Superior temporal gyrus (tissue), 1 donor: ENCODE measurements at regions not wholly inside any gene's neighbourhood (a gene's known extent, or its start where the extent isn't known, plus 50 kb on each side); places are given as distances from the start of the nearest gene placed in this dataset.

Experiments used
- DNase-seq: peaks from one replicate; pipeline ENCODE4 v3.0.0-alpha.2; 2016; ENCODE audit errors: extremely low spot score

DNA sequence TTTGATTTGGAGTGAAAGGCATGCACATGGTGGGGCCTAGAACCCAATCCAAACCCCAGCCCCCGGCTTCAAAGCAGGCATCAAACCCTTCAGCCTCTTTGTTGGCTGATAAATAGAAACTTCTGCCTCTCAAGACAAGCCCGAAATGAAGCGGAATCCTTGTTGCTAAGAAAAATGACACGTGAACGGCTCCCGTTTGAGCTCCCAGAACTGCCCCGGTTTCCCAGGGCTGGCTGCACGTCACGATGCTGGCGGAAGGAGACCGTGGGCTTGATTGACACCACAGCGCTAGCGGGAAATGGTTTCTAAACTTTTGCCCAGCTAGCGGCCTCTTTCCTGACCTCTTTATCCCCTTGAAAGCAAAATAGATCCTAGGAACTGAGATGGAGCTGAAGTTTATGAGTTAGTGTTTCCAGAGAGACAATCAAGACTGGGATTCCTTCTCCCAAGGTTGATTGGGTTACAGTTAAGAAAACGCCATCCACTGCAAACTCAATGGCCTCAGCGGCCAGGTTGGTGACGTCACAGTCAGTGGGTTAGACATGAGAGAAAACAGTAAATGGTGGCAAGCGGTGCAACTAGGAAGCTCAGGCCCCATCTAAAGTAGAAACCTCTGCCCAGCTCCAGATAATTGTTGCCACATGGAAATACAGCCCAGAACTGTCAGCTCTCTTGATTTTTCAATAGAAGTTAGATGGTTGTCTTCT is 117.0 kb downstream of the ANKRD60 start:
- DNase-seq = no peak

DNA sequence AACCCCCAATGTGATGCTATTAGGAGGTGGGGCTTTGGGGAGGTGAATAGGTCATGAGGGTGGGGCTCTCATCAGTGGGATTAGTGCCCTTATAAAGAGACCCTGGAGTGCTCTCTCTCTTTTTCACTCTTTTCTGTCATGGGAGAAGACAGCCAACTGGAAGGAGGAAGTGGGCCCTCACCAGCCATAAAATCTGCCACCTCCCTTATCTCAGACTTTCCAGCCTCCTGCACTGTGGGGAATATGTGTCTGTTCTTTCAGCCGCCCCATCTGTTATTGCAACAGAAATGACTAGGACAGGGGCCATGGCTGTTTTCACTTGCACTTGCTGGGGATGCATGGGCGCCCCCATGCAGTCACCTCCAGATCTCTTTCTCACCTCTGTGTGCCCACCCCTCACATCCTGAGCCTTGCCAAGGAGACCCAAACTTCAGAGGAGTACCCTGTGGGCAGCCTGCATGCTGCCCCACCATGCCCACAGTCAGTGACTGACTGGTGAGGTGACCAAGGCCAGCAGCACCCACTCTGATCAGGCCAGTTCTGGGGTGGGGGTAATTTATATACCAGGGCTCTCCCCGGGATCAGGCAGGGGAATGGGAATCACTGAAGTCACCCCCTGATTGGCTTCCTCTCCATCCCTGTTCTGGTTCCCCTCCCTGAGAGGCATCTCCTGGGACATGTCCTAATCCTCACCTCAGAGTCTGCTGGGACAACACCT is 118.4 kb downstream of the ANKRD60 start:
- no peak for DNase-seq

DNA sequence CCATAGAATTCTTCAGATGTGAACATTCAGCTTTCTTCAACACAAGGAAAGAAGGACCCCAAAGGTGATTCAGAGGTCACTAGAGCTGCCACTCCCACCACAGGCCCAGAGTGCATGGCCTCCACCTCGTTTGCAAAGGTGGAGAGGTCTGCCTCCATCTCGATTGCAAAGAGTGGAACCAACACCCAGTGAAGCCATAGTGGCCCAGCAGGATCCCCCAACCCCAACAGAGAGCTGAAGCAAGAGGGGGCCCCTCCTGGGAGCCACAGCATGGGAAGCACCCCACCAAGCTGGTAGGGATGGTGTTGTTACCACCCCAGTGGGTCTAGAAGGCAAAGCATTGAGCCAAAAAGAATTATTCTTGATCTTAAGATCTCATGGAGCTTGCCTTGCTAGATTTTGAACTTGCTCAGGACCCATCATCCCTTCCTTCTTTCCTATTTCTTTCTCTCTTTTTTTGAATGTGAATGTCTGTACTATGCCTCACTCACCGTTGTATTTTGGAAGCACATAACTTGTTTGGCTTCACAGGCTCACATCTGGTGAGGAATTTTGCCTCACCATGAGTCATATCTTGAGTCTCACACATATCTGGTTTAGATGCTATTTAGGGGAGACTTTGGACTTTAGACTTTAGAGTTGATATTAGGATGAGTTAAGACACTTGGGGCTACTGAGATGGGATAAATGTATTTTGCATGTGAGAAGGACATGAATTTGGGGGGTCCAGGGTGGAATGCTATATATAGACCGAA is 119.2 kb downstream of the ANKRD60 start:
- DNase-seq = peak; percentile 44

DNA sequence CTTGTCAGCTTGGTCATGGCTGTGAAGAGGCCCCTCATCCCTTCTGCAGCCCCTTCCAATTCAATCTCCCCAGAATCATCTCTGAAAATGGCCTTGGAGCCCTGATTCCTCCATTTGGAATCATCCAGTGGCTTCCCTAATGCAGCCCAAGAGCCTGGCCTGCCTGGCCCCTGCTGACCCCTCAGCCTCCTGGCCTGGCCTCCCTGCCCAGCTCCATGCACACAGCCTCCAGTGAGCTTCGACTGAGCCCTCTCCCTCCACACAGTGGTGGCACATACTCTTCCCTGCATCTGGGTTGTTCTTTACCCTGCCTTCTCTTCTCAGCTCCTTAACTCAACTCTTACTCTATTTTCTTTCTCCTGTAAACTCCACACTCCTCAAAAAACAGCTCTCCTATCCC is 120.9 kb downstream of the ANKRD60 start:
- no peak for DNase-seq

DNA sequence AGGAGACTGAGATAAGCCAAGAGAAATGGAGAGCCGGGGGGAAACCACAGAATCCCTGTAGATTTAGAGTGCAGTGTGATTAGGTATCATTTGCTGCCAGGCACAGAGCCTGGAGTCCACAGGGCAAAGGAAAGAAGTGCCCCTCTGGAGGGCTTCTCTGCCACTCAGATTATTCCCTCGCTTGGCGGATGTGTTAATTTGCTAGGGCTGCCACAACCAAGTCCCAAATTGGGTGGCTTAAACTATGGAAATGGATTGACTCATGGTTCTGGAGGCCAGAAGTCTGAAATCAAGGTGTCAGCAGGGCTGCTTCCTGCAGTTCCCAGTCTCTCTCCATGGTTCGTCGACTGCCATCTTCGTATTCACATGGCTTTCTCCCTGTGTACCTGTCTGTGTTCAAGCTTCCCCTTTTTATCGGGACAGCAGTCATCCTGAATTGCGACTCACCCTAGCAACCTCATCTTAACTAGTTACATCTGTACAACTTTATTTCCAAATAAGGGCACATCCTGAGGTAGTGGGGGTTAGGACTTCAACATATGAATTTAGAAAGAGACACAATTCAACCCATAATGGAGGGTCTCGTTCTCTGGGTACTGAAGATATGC is 122.2 kb downstream of the ANKRD60 start:
- DNase-seq = no peak

DNA sequence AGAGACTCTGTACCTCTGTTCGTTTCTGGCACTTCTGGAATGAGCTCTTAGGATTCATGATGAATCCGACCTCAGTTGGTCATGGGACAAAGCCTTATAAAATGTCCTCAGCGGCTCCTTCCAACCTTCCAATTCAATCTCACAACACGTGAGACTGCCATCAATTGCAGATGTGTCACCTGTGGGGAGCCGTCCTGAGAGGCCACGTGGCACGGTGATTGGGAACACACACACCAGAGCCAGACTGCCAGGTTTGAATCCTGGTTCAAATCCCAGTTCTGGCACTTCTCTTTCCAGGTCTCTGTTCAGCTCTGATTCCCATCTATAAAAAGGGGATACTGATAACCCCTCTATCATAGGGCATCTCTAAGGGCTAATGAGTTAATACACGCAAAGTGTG is 124.5 kb downstream of the ANKRD60 start:
- DNase-seq = no peak

DNA sequence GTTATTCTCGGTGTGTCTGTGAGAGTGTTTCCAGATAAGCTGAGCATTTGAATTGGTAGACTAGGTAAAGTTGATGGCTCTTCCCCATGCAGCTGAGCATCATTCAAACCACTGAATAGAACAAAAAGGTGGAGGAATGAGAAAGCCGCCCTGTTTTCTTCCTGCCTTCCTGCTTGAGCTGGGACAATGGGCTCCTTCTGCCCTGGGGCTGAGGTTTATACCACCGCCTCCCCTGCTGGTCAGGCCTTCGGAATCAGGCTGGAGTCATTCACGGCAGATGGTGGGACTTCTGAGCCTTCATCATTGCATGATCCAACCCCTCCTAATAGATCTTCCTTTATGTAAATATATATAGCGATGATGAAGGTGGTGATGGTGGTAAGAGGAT is 124.9 kb downstream of the ANKRD60 start:
- no peak for DNase-seq

DNA sequence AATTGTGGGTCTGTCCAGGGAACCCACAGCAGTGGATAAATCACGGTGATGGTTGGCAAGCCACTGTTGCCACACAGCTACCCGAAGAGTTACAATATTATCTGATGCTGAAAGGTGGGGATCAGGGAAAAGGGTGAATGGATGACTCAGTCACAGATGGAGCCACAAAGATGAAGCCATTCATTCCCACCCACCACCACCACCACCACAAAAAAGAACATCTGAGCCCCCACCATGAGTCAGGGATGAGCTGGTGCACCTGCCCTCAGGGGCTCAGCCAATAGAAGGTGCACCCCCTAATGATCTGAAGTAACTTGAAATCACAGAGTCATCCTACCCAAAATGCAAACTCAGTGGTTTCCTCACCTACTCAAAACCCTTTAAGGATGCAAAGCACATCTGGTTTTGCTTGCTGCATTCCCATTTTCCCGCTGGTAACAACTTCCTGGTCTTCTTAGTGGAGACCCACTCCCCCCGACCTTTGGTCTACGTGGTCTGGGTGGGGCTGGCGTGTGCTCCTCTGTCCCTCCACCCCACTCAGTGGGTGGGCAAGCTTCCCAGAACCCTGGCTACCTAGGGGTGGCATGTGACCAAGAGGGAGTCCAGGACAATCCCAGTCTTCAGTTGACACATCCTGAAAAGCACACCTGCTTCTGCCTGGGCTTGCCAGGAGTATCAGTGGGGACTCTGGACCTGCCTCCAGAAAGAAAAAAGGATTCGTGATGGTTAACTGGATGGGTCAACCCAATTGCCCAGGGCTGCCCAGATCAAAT is 125.5 kb downstream of the ANKRD60 start:
- no peak for DNase-seq

DNA sequence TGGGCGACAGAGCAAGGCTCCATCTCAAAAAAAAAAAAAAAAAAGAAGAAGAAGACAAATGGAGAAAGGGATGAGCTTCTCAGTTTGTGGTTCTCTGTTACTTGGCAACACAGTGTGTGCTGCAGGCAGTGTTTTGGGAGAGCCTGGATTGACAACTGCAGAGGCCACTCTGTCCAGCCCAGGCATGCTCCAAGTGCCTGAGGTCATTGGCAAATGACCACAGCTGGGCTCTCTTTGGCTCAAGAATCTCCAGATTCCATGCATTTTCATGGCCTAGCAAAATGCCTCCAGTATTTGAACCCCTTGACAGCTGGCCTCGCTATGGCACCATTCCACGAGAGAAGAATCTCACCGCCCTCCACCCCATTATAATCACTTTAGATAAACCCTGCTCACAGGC is 126.2 kb downstream of the ANKRD60 start:
- DNase-seq = no peak

DNA sequence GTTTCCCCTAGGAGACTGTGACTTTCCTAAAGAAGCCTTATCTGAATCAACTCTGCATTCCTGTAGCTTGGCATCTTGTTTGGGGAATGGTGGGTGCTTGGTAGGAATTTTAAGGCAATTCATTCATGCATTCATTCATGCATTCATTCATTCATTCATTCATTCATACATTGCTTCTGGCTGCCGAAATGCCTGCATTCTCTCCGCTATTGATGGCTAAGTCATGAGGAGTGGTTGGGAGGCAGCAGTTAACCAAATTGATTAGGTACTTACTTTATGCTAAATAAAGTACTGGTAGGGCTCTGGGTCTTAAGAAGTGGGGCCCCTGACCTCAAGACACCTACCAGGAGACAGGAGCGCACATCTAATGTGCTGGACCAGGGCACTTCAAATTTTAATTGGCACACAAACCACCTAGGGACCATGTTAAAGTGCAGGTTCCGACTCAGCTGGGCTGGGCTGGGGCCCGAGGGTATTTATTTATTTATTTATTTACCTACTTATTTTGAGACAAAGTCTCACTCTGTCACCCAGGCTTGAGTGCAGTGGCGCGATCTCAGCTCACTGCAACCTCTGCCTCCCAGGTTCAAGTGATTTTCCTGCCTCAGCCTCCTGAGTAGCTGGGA is 127.6 kb downstream of the ANKRD60 start:
- DNase-seq = no peak

DNA sequence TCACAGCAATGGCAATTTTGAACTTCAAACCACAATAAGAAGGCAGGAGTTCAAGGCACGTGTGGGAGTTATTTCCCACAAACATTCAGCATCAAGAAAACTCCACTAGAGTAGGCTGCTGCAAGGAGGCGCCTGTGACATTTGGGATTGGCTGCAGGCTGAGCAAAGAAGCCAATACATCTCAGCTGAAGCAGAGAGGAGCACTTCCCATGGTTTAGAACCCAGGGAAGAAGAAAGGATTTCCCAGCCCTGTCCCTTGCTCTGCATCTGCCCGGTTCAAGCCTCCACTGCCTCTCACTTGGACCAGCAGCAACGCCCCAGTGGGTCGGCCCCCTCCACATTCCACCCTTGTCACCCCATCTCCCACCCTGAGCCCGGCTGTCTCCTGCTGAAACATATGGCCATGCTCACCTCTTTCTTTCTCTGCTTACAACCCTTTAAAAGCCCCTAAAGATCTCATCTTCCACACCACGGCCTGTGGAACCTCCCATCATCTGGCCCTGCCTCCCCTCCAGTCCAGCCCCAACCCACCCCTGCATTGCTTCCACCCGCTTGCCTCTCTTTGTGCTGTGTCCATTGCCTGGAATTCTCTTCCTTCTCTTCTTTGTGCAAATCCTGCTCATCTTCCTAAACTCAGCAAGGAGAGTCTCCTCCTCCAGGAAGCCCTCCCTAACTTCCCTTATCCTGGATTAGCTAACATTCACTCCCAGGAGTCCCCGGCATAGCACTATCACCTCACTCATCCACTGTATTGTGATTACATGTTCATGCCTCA is 128.3 kb downstream of the ANKRD60 start:
- DNase-seq = no peak

DNA sequence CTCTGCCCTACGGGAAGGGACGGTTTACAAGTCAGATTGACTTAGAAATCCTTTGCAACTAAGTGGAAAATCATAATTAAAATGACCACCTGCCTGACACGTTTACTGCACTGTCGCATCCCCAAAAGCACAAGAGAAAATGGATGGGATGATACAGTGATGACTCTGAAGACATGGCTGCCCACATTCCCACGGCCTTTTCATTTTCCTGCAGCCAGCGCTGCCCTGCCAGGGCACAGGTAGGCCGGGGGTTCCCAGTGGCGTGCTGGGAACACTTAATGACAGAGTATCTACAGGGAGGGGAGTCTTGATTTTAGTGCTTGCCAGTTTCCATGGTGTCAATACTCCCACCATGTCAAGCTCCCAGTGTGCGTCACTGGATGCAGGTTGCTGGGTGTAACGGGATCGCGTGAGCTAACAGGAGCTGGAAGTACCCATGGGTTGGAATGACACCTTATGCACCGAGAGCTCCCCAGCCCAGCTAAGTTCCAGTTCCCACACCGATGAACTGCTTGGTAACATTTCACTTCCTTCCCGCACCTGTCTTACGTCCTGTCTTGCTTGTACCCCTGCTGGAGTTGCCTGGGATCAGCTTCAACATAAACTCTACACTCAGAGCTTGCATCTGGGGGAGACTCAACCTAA is 129.0 kb downstream of the ANKRD60 start:
- no peak for DNase-seq

DNA sequence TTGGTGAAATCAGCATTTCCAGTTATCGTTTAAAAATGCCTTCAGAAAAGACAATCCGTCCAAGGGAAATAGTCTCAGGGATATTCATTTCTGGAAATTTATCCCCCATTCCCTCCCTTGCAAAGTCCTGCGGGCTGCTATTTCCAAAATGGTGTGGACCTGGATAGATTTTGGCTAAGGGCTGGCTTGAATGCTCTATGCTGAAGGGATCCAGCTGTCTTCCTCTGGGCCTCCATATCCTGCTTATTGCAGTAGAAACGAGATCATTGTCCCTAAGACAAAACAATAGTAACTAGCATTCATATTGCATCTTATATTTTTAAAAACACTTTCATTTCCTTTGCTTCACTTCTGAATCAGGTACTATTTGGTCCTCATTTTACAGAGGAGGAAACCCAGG is 129.9 kb downstream of the ANKRD60 start:
- no peak for DNase-seq

DNA sequence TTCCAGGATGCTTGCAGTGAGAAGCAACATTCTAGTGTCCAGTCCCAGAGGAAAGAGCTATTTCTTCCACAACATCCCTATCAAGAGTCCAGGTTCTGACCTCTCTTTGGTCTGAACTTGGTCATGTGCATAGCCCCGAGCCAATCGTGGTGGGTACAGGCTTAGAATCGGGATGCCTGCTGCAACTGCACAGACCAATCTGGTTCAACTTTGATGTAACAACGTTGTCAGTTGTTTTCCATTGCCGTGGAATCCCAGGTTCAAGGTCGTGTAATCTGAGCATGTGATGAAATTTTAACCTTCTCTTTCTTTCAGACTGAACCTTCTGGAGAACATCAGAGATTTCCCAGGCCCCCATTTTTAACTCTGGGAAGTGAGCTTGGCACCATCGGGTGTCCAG is 130.5 kb downstream of the ANKRD60 start:
- no peak for DNase-seq

DNA sequence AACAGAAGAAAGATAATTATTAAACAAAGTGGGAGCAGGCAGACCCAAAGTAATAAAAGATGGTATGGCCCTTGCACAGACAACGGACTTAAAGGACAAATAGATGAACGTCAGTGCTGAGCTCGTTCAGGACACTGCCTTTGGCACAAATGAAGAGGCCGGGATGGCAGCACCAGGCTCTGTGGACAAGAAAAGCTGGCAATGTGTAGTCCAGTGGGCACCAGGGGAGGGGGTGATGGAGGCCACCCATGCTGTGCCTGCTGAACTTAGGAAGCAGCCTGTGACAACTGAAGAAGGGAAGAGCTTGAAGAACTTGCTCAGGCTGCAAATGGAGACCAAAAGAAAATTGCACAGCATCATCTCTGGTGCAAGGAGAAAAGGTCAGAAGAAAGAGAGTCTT is 131.0 kb downstream of the ANKRD60 start:
- no peak for DNase-seq

DNA sequence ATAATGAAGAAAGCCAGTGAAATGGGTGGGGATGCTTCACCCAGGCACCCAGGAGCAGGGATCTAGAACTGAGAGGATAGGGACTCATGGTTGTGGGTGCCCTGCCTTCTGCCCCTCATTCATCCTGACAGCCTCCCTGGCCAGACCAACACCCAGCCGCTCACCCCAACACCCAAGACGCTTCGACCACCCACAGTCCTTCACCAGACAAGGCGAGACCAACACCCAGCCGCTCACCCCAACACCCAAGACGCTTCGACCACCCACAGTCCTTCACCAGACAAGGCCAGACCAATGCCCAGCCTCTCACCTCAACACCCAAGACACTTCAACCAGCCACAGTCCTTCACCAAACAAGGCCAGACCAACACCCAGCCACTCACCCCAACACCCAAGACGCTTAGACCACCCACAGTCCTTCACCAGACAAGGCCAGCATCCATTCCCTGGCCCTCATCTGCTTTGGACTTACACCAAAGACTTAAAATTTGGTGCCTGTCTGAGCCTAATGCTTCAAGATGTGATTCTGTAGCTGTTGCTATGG is 131.5 kb downstream of the ANKRD60 start:
- DNase-seq = no peak

DNA sequence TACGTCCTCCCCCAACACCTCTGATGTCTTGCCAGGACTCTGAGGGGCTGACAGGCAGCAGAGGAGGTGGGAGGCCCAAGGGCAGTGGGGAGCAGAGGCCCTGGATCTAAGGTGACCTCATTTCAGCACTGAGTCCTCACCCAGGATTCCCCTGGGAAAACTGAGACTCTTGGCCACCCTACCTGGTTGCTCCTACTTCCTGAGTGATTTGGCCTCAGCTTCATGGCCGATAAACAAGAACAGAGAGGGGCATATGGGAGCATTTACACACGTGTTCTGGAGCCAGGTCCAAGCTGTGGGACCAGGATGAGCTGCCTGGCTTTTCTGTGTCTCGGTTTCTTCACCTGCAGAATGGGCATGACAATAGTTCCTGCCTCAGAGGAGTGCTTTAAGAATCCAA is 133.8 kb downstream of the ANKRD60 start:
- no peak for DNase-seq

DNA sequence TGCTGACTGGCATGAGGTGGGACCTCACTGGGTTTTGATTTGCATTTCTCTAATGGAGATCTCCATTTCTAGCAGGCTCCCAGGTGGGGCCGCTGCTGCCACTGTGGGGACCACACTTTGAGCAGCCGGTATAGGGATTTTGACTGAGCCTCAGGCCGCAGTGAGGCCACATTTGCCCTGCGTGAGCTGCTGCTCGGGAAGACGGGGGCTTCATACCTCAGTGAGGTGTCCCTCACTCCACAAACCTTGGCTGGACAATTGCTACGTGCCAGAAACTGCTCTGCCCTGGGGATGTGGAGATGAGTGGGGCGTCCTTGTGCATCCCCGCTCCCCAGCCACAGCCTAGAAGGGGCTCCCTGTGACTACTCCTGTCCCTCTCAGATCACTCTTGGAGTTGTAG is 134.3 kb downstream of the ANKRD60 start:
- DNase-seq = no peak

DNA sequence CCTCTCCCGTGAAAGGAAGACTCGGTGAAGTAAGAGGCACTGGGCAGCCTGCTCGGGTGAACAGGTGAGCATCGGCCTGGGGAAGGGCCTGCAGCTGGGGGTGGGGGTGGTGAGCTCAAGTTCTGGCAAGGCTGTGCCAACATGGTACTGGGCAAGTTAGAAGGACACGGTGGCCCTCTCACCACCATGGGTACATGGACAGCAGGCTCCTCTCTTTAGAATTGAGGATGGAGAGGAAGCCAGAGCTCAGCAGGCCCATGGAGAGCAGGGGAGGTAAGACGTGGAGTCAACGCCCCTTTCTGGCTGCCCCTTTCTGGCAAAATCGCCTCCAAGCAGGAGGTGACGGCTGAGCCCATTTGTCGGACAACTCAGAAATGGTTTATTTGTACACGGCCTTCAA is 135.6 kb downstream of the ANKRD60 start:
- no peak for DNase-seq

DNA sequence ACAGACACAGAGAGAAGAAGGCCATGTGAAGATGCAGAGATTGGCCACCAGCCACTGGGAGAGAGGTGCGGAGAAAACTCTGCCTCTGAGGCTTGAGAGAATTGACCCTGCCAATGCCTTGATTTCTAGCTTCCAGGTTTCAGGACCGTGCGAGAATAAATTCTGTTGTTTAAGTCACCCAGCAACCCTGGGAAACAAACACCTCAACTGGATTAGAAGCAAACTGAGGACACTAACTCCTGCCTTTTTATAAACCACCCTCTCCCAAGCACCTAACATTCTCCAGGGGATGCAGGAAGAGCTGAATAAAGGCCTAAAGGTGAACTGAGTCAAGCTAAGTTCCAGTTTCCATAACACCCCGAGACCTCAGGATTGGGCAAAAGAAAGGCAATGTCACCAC is 136.1 kb downstream of the ANKRD60 start:
- DNase-seq = no peak
